ENCODE measurements at regions not wholly inside any gene's neighbourhood (a gene's known extent, or its start where the extent isn't known, plus 50 kb on each side); places are given as distances from the start of the nearest gene placed in this dataset.

- Histone ChIP-seq H3K36me3 (ENCODE audit: control insufficient read depth in 2 of 2, insufficient read depth in 2 of 2, low read length in 1 of 2) (no peaks in the 10 kb centered on the region), H3K27me3 (ENCODE audit: control insufficient read depth in 2 of 2, insufficient read depth in 1 of 2, low read length in 1 of 2) (no peaks in the 10 kb centered on the region), H3K4me1 (ENCODE audit: control insufficient read depth in 2 of 2, insufficient read depth in 2 of 2, low read length in 2 of 2) (no peaks in the 10 kb centered on the region), H3K27ac (ENCODE audit: low read depth in 1 of 2, low read length in 1 of 2) (no peak overlapping the region), H3K9me3 (ENCODE audit: control insufficient read depth in 2 of 2, insufficient read depth in 1 of 2, low read length in 1 of 2) (no peaks in the 10 kb centered on the region), H3K4me3 (ENCODE audit: low read length in 2 of 2) (no peak overlapping the region)
- no peak for DNase-seq (ENCODE audit: low read depth in 6 of 9, low spot score in 9 of 9)
- 90% methylated on average over 3 of the region's 3 CpGs for WGBS
These were observed 255.1 kb downstream of the METTL4 start for GRCh38 chr18:2316082-2316750.

DNA sequence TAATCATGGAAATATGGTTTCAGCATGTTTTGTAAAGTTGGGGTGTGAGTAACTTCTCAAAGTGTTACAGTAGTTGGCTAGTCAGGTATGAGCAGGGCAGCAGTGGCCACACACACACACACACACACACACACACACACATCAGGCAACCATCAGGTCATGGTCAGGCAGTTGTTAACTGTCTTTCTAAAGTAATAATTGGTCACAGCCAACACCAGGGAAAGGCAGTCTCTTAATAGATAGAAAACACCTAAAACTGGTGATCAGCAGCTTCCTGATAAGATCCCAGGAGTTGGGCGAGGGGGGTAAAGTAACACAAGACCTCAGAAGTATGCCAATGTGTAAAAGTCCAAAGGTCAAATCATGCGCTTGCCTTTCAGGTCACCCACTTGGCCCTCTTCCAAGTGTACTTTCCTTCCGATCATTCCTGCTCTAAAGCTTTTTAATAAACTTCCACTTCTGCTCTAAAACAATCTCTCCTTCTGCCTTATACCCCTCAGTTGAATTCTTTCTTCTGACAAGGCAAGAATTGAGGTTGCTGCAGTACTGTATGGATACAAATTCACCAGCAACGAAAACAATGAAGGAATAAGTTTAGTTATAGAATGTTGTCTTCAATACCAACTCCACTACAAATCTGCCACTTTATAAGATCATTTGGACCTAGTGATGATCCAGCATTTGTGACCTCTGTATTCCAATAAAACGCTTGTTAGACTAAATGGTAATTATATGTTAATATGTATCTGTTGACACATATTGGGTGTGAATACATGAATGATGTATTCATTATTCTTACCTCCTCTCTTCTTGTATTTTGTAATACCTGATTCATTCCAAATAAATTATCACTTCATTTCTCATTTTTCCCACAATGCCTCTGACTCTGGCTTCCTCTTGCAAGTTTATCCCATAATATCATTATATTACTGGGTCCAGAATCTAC lies 254.3 kb downstream of the METTL4 start:
- H3K36me3 ChIP-seq (ENCODE audit: control insufficient read depth in 2 of 2, insufficient read depth in 2 of 2, low read length in 1 of 2): no peaks in the 10 kb centered on the region
- no peaks in the 10 kb centered on the region for H3K9me3 ChIP-seq (ENCODE audit: control insufficient read depth in 2 of 2, insufficient read depth in 1 of 2, low read length in 1 of 2)
- no peak for DNase-seq (ENCODE audit: low read depth in 6 of 9, low spot score in 9 of 9)
- no peak overlapping the region for H3K4me3 ChIP-seq (ENCODE audit: low read length in 2 of 2)
- H3K27me3 ChIP-seq (ENCODE audit: control insufficient read depth in 2 of 2, insufficient read depth in 1 of 2, low read length in 1 of 2): no peaks in the 10 kb centered on the region
- 89% methylated on average over 5 of the region's 5 CpGs for WGBS
- no peak overlapping the region for H3K27ac ChIP-seq (ENCODE audit: low read depth in 1 of 2, low read length in 1 of 2)
- no peaks in the 10 kb centered on the region for H3K4me1 ChIP-seq (ENCODE audit: control insufficient read depth in 2 of 2, insufficient read depth in 2 of 2, low read length in 2 of 2)

- Histone ChIP-seq H3K27ac (ENCODE audit: low read depth in 1 of 2, low read length in 1 of 2) (no peak overlapping the region), H3K9me3 (ENCODE audit: control insufficient read depth in 2 of 2, insufficient read depth in 1 of 2, low read length in 1 of 2) (no peaks in the 10 kb centered on the region), H3K27me3 (ENCODE audit: control insufficient read depth in 2 of 2, insufficient read depth in 1 of 2, low read length in 1 of 2) (no peaks in the 10 kb centered on the region), H3K36me3 (ENCODE audit: control insufficient read depth in 2 of 2, insufficient read depth in 2 of 2, low read length in 1 of 2) (no peaks in the 10 kb centered on the region), H3K4me3 (ENCODE audit: low read length in 2 of 2) (no peak overlapping the region), H3K4me1 (ENCODE audit: control insufficient read depth in 2 of 2, insufficient read depth in 2 of 2, low read length in 2 of 2) (no peaks in the 10 kb centered on the region)
- DNase-seq (ENCODE audit: low read depth in 6 of 9, low spot score in 9 of 9): no peak
These were observed 246.8 kb downstream of the METTL4 start for GRCh38 chr18:2324459-2324858.

- no peaks in the 10 kb centered on the region for H3K27me3 ChIP-seq (ENCODE audit: control insufficient read depth in 2 of 2, insufficient read depth in 1 of 2, low read length in 1 of 2)
- DNase-seq (ENCODE audit: low read depth in 6 of 9, low spot score in 9 of 9): no peak
- H3K27ac ChIP-seq (ENCODE audit: low read depth in 1 of 2, low read length in 1 of 2): no peak overlapping the region
- no peak overlapping the region for H3K4me3 ChIP-seq (ENCODE audit: low read length in 2 of 2)
- no peaks in the 10 kb centered on the region for H3K9me3 ChIP-seq (ENCODE audit: control insufficient read depth in 2 of 2, insufficient read depth in 1 of 2, low read length in 1 of 2)
- no peaks in the 10 kb centered on the region for H3K36me3 ChIP-seq (ENCODE audit: control insufficient read depth in 2 of 2, insufficient read depth in 2 of 2, low read length in 1 of 2)
- WGBS: 82% methylated on average over 4 of the region's 4 CpGs
- no peaks in the 10 kb centered on the region for H3K4me1 ChIP-seq (ENCODE audit: control insufficient read depth in 2 of 2, insufficient read depth in 2 of 2, low read length in 2 of 2)
These were observed 245.9 kb downstream of the METTL4 start for GRCh38 chr18:2325308-2325849.

- H3K27ac ChIP-seq (ENCODE audit: low read depth in 1 of 2, low read length in 1 of 2): no peak overlapping the region
- no peak overlapping the region for H3K4me3 ChIP-seq (ENCODE audit: low read length in 2 of 2)
- no peaks in the 10 kb centered on the region for H3K36me3 ChIP-seq (ENCODE audit: control insufficient read depth in 2 of 2, insufficient read depth in 2 of 2, low read length in 1 of 2)
- H3K27me3 ChIP-seq (ENCODE audit: control insufficient read depth in 2 of 2, insufficient read depth in 1 of 2, low read length in 1 of 2): no peaks in the 10 kb centered on the region
- 95% methylated on average over 1 of the region's 1 CpG for WGBS
- H3K9me3 ChIP-seq (ENCODE audit: control insufficient read depth in 2 of 2, insufficient read depth in 1 of 2, low read length in 1 of 2): no peaks in the 10 kb centered on the region
- no peak for DNase-seq (ENCODE audit: low read depth in 6 of 9, low spot score in 9 of 9)
- no peaks in the 10 kb centered on the region for H3K4me1 ChIP-seq (ENCODE audit: control insufficient read depth in 2 of 2, insufficient read depth in 2 of 2, low read length in 2 of 2)
These were observed 245.4 kb downstream of the METTL4 start for GRCh38 chr18:2325933-2326332.

DNA sequence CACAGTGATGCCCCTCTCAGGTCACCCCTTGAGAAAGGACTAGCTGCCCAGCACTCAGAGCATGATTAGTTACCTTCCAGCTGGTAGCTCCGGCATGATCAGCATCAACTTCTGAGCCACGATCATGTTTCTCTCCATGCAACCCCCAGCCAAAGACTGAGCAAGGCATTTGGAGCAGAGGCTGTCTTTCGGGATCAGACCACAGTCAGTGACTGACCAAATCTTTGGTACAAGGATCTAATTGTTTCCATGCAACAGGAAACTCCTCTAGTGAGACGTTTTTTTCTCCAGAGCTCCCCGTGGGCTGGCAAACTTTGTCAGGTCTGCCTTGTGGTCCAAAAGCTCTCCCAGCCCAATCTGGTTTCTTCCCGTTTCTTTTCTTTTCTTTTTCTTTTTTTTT lies 244.3 kb downstream of the METTL4 start:
- no peaks in the 10 kb centered on the region for H3K9me3 ChIP-seq (ENCODE audit: control insufficient read depth in 2 of 2, insufficient read depth in 1 of 2, low read length in 1 of 2)
- H3K4me3 ChIP-seq (ENCODE audit: low read length in 2 of 2): no peak overlapping the region
- H3K27me3 ChIP-seq (ENCODE audit: control insufficient read depth in 2 of 2, insufficient read depth in 1 of 2, low read length in 1 of 2): no peaks in the 10 kb centered on the region
- no peak for DNase-seq (ENCODE audit: low read depth in 6 of 9, low spot score in 9 of 9)
- 57% methylated on average over 6 of the region's 6 CpGs for WGBS
- H3K36me3 ChIP-seq (ENCODE audit: control insufficient read depth in 2 of 2, insufficient read depth in 2 of 2, low read length in 1 of 2): no peaks in the 10 kb centered on the region
- H3K4me1 ChIP-seq (ENCODE audit: control insufficient read depth in 2 of 2, insufficient read depth in 2 of 2, low read length in 2 of 2): no peaks in the 10 kb centered on the region
- H3K27ac ChIP-seq (ENCODE audit: low read depth in 1 of 2, low read length in 1 of 2): no peak overlapping the region

DNA sequence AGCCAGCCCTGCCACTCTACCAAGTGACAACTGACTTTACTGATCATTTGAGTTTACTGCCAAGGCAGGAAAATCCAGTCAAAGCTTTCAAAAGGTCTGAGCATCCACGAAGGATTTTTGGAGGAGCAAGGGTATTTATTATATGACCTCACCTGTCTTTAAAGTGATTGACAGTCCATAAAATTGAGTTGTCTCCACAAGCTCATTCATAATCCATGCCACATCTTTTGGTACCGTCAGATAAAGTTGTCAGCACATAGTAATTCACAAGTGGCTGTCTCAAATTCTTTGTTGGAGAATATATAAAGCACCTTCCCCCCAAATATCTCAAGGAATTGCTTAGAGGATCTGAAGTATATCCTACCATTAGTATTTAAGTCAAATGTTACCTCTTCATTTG lies 240.5 kb downstream of the METTL4 start:
- no peak for DNase-seq (ENCODE audit: low read depth in 6 of 9, low spot score in 9 of 9)
- H3K27me3 ChIP-seq (ENCODE audit: control insufficient read depth in 2 of 2, insufficient read depth in 1 of 2, low read length in 1 of 2): no peaks in the 10 kb centered on the region
- H3K4me1 ChIP-seq (ENCODE audit: control insufficient read depth in 2 of 2, insufficient read depth in 2 of 2, low read length in 2 of 2): no peaks in the 10 kb centered on the region
- WGBS: 72% methylated on average over 2 of the region's 2 CpGs
- no peaks in the 10 kb centered on the region for H3K9me3 ChIP-seq (ENCODE audit: control insufficient read depth in 2 of 2, insufficient read depth in 1 of 2, low read length in 1 of 2)
- H3K27ac ChIP-seq (ENCODE audit: low read depth in 1 of 2, low read length in 1 of 2): no peak overlapping the region
- H3K36me3 ChIP-seq (ENCODE audit: control insufficient read depth in 2 of 2, insufficient read depth in 2 of 2, low read length in 1 of 2): no peaks in the 10 kb centered on the region
- no peak overlapping the region for H3K4me3 ChIP-seq (ENCODE audit: low read length in 2 of 2)

- Histone ChIP-seq H3K9me3 (ENCODE audit: control insufficient read depth in 2 of 2, insufficient read depth in 1 of 2, low read length in 1 of 2) (no peaks in the 10 kb centered on the region), H3K27ac (ENCODE audit: low read depth in 1 of 2, low read length in 1 of 2) (no peak overlapping the region), H3K4me3 (ENCODE audit: low read length in 2 of 2) (no peak overlapping the region), H3K36me3 (ENCODE audit: control insufficient read depth in 2 of 2, insufficient read depth in 2 of 2, low read length in 1 of 2) (no peaks in the 10 kb centered on the region), H3K4me1 (ENCODE audit: control insufficient read depth in 2 of 2, insufficient read depth in 2 of 2, low read length in 2 of 2) (no peaks in the 10 kb centered on the region), H3K27me3 (ENCODE audit: control insufficient read depth in 2 of 2, insufficient read depth in 1 of 2, low read length in 1 of 2) (no peaks in the 10 kb centered on the region)
- DNase-seq (ENCODE audit: low read depth in 6 of 9, low spot score in 9 of 9): no peak
- WGBS: 95% methylated on average over 4 of the region's 4 CpGs
These were observed 239.8 kb downstream of the METTL4 start for GRCh38 chr18:2331491-2331890.

- Histone ChIP-seq H3K27me3 (ENCODE audit: control insufficient read depth in 2 of 2, insufficient read depth in 1 of 2, low read length in 1 of 2) (no peaks in the 10 kb centered on the region), H3K9me3 (ENCODE audit: control insufficient read depth in 2 of 2, insufficient read depth in 1 of 2, low read length in 1 of 2) (no peaks in the 10 kb centered on the region), H3K36me3 (ENCODE audit: control insufficient read depth in 2 of 2, insufficient read depth in 2 of 2, low read length in 1 of 2) (no peaks in the 10 kb centered on the region), H3K4me1 (ENCODE audit: control insufficient read depth in 2 of 2, insufficient read depth in 2 of 2, low read length in 2 of 2) (no peaks in the 10 kb centered on the region), H3K4me3 (ENCODE audit: low read length in 2 of 2) (no peak overlapping the region), H3K27ac (ENCODE audit: low read depth in 1 of 2, low read length in 1 of 2) (no peak overlapping the region)
- no peak for DNase-seq (ENCODE audit: low read depth in 6 of 9, low spot score in 9 of 9)
These were observed 234.5 kb downstream of the METTL4 start for GRCh38 chr18:2336690-2337392.
